ENCODE measurements at regions not wholly inside any gene's neighbourhood (a gene's known extent, or its start where the extent isn't known, plus 50 kb on each side); places are given as distances from the start of the nearest gene placed in this dataset.

DNA sequence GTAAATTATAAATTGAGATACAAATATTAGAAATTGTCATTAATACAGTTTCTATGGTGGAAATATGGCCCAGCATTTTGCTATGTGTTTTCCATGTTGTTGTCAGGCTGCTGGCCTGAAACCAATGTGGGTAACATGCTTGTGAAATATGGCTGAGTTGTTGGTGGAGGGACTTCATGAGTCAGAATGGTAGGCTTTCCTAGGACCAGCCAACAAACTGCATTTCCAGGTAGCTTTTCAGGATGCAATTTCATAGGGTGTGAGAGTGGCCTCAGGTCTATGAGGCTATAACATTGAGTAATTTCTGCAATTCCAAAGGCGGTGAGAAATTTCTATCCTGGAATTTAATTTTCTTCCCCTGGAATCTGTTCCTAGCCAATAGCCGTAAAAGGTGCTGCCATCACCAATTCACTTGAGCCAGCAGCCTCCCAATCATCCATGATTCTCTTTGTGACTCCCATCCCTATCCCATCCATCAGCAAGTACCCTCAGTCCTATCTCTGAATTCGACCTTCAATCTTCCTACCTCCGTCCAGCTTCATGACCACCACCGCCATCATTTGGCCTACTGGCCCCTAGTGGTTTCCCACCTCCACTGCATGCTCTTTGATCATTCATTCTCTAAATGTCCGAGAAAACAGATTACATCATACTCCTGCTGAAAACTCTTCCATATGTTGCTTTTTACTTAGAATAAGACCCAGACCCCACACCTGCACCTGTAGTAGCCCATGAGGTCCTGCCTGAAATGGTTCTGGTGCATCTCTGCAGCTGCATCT, 276.6 kb upstream of the CFAP20DC start:
- no peaks in the 10 kb centered on the region for H3K9me3 ChIP-seq (ENCODE audit: low read depth, low read length, poor library complexity, severe bottlenecking)
- no peak for DNase-seq (ENCODE audit: low spot score)
- ChIA-PET CTCF (no interaction called here), POLR2A (ENCODE audit: low non-redundant PET) (no interaction called here)
- no peak for TF ChIP-seq EZH2 (IDR thresholded peaks at IDR 0.05; ENCODE audit: borderline replicate concordance, low read depth, low read length, poor library complexity, severe bottlenecking)
- TF ChIP-seq, protein P1, sequence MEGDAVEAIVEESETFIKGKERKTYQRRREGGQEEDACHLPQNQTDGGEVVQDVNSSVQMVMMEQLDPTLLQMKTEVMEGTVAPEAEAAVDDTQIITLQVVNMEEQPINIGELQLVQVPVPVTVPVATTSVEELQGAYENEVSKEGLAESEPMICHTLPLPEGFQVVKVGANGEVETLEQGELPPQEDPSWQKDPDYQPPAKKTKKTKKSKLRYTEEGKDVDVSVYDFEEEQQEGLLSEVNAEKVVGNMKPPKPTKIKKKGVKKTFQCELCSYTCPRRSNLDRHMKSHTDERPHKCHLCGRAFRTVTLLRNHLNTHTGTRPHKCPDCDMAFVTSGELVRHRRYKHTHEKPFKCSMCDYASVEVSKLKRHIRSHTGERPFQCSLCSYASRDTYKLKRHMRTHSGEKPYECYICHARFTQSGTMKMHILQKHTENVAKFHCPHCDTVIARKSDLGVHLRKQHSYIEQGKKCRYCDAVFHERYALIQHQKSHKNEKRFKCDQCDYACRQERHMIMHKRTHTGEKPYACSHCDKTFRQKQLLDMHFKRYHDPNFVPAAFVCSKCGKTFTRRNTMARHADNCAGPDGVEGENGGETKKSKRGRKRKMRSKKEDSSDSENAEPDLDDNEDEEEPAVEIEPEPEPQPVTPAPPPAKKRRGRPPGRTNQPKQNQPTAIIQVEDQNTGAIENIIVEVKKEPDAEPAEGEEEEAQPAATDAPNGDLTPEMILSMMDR (conservative IDR thresholded peaks at IDR 0.05; ENCODE audit: low read depth, low read length) = peak; percentile 16; the same call in 1 of the 2 replicates
- H3K27ac ChIP-seq (ENCODE audit: low read depth, low read length, poor library complexity, severe bottlenecking) = no peak overlapping the region
- H3K4me1 ChIP-seq (ENCODE audit: insufficient read depth, low read length, poor library complexity, severe bottlenecking) = no peaks in the 10 kb centered on the region
- H3K36me3 ChIP-seq (ENCODE audit: insufficient read depth, low read length, poor library complexity, severe bottlenecking) = no peaks in the 10 kb centered on the region
- BruUV-seq (replicated peaks) = no TSS peak
- H3K4me3 ChIP-seq (ENCODE audit: low read depth, low read length, poor library complexity, severe bottlenecking) = no peak overlapping the region
- intact Hi-C loops (cut with micrococcal nuclease; ENCODE audit: unreplicated experiment) = no loop called here
- H3K27me3 ChIP-seq (replicated peaks; ENCODE audit: insufficient read depth, low read depth, low read length, poor library complexity) = no peaks in the 10 kb centered on the region

DNA sequence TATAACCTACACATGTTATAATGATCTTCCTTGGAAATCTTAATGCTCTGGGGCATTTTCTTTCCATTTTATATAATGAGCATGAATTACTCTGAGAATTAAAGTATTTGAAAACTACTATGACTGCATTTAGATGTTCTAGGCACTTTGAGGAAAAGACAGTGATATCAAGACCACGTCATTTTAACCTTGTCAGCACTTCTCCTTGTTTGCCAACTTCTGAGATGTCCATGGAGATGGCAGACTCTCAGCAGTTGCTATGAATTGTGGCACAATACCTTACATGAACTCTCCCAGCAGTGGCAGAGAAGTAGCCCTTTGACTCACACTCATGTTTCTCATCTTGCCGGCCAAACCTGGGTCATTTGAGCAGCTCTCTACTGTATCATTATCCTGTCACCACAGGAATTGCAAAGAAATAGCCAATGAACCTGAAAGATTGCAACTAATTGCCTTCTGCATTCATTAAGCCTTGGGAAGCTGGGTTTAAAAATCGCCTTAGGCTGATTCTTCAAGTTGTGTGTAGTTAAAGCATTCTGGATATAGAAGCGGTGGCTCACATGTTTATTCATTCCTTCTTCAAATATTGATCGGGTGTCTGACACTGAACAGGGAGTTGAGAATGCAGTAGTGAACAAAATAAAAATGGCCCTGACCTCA, 272.2 kb upstream of the CFAP20DC start:
- no peak overlapping the region for H3K4me3 ChIP-seq (ENCODE audit: low read depth, low read length, poor library complexity, severe bottlenecking)
- TF ChIP-seq EZH2 (IDR thresholded peaks at IDR 0.05; ENCODE audit: borderline replicate concordance, low read depth, low read length, poor library complexity, severe bottlenecking) = no peak
- TF ChIP-seq, protein P1 (conservative IDR thresholded peaks at IDR 0.05; ENCODE audit: low read depth, low read length) = no peak
- H3K4me1 ChIP-seq (ENCODE audit: insufficient read depth, low read length, poor library complexity, severe bottlenecking) = no peaks in the 10 kb centered on the region
- no peak overlapping the region for H3K27ac ChIP-seq (ENCODE audit: low read depth, low read length, poor library complexity, severe bottlenecking)
- ChIA-PET POLR2A (ENCODE audit: low non-redundant PET) (no interaction called here), CTCF (no interaction called here)
- no peaks in the 10 kb centered on the region for H3K27me3 ChIP-seq (replicated peaks; ENCODE audit: insufficient read depth, low read depth, low read length, poor library complexity)
- intact Hi-C loops (cut with micrococcal nuclease; ENCODE audit: unreplicated experiment) = no loop called here
- no peak for DNase-seq (ENCODE audit: low spot score)
- BruUV-seq (replicated peaks) = no TSS peak
- no peaks in the 10 kb centered on the region for H3K9me3 ChIP-seq (ENCODE audit: low read depth, low read length, poor library complexity, severe bottlenecking)
- H3K36me3 ChIP-seq (ENCODE audit: insufficient read depth, low read length, poor library complexity, severe bottlenecking) = no peaks in the 10 kb centered on the region

DNA sequence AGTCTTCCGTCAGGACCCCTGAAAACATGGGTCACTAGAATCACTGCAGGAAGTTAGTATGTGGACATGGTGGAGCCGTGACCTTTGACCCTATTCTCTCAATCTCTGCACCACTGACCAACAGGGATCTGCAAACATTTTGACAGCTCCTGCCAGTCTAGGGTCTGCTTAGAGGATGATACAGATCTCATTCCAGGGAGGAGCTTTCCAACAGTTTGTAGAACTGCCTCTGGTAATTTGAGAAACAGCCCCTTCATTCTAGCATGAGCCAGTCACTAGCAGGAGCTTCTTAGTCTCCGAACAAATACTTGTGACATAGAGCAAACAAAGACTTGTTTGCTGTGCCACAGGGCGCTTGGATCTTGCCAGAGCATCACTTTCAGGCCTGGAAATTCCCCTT, 270.3 kb upstream of the CFAP20DC start:
- TF ChIP-seq, protein P1 (conservative IDR thresholded peaks at IDR 0.05; ENCODE audit: low read depth, low read length) = no peak
- TF ChIP-seq EZH2 (IDR thresholded peaks at IDR 0.05; ENCODE audit: borderline replicate concordance, low read depth, low read length, poor library complexity, severe bottlenecking) = no peak
- H3K27ac ChIP-seq (ENCODE audit: low read depth, low read length, poor library complexity, severe bottlenecking) = no peak overlapping the region

More for the DNA sequence above, 270.3 kb upstream of the CFAP20DC start:
- POLR2A ChIA-PET (ENCODE audit: low non-redundant PET) = no interaction called here
- Histone ChIP-seq H3K36me3 (ENCODE audit: insufficient read depth, low read length, poor library complexity, severe bottlenecking) (no peaks in the 10 kb centered on the region), H3K4me3 (ENCODE audit: low read depth, low read length, poor library complexity, severe bottlenecking) (no peak overlapping the region), H3K4me1 (ENCODE audit: insufficient read depth, low read length, poor library complexity, severe bottlenecking) (no peaks in the 10 kb centered on the region), H3K9me3 (ENCODE audit: low read depth, low read length, poor library complexity, severe bottlenecking) (no peaks in the 10 kb centered on the region), H3K27me3 (replicated peaks; ENCODE audit: insufficient read depth, low read depth, low read length, poor library complexity) (no peaks in the 10 kb centered on the region)
- intact Hi-C loops (cut with micrococcal nuclease; ENCODE audit: unreplicated experiment) = no loop called here
- CTCF ChIA-PET = interaction anchor here (0.7 kb wide), 1 partner anchor 11 kb away, joined by 4 read pairs; no protein-coding TSS in a partner anchor
- DNase-seq (ENCODE audit: low spot score) = no peak
- BruUV-seq (replicated peaks) = no TSS peak
